HCT116 (cell line): ENCODE measurements at regions not wholly inside any gene's neighbourhood (a gene's known extent, or its start where the extent isn't known, plus 50 kb on each side); places are given as distances from the start of the nearest gene placed in this dataset.

Source experiments
- ATAC-seq: fragments of 200-7000 bp; cut with Tn5 transposase; 2 replicates; pipeline ENCODE4 v1.9.1; 2020; ENCODE audit warnings: mild to moderate bottlenecking, moderate library complexity
- BruUV-seq: library from RNA; stranded (reverse); fragments of 400-500 nt; replicated peaks from 2 replicates; lab custom pipeline; 2021; lab: Mats Ljungman, UMichigan
- CTCF ChIA-PET: fragments of 300-600 bp; sonication (Branson Sonifier 250); formaldehyde crosslinking; loops from one replicate; lab custom pipeline; 2021; ENCODE audit warnings: antibody characterized with exemption; lab: Charles Lee
- POLR2A ChIA-PET: fragments of 300-600, 350-600 bp; sonication (Branson Sonifier 250); formaldehyde crosslinking; loops from one replicate; lab custom pipeline; 2021; ENCODE audit warnings: antibody characterized with exemption; lab: Charles Lee
- RAD21 ChIA-PET, 2 experiments: fragments of 300-600 bp; sonication (Branson Sonifier 250); formaldehyde crosslinking; loops; one replicate each; lab custom pipeline; 2023; ENCODE audit warnings: low total read pairs in 2 of 2; ENCODE audit not compliant: uncharacterized antibody in 2 of 2, unreplicated experiment in 2 of 2, low non-redundant PET in 1 of 2; lab: Charles Lee
- DNase-seq: peaks from one replicate; pipeline ENCODE4 v3.0.0-alpha.2; 2010; ENCODE audit warnings: low read depth, low spot score
- H2AFZ ChIP-seq: fragments of 200-600 bp; shearing (Covaris generic), sonication (generic); 2 replicates; pipeline ENCODE4 v1.6.1; 2017; ENCODE audit warnings: low read depth, mixed run types, mixed read lengths, antibody characterized with exemption, low read length; ENCODE audit not compliant: poor library complexity, severe bottlenecking
- H3K27ac ChIP-seq: 2 replicates; pipeline ENCODE4 v1.5.1; 2012; ENCODE audit warnings: low read depth, low read length
- H3K27me3 ChIP-seq: fragments of 200-600 bp; sonication (generic); 2 replicates; pipeline ENCODE4 v1.6.1; 2016; ENCODE audit warnings: mixed run types, low read length, mixed read lengths; ENCODE audit not compliant: insufficient read depth
- H3K36me3 ChIP-seq, 2 experiments: fragments of 200-500 bp in 1 of 2; fragments of 200-600 bp in 1 of 2; sonication (Bioruptor generic) in 1 of 2; sonication (generic) in 1 of 2; 2 replicates each; pipeline versions ENCODE4 v1.5.1 to v1.6.1; 2014 to 2016; ENCODE audit warnings: low read length in 2 of 2, inconsistent platforms in 1 of 2, mixed read lengths in 1 of 2, mixed run types in 1 of 2; ENCODE audit not compliant: insufficient read depth in 2 of 2, control insufficient read depth in 1 of 2
- H3K4me1 ChIP-seq, 2 experiments: fragments of 200-600 bp in 1 of 2; sonication (generic) in 1 of 2; 2 replicates each; pipeline versions ENCODE4 v1.5.1 to v1.6.1; 2012 to 2017; ENCODE audit warnings: low read length in 2 of 2, inconsistent platforms in 1 of 2, mild to moderate bottlenecking in 1 of 2, mixed read lengths in 1 of 2, mixed run types in 1 of 2, moderate library complexity in 1 of 2; ENCODE audit not compliant: insufficient read depth in 2 of 2, control insufficient read depth in 1 of 2
- H3K4me2 ChIP-seq: fragments of 200-600 bp; sonication (generic); 2 replicates; pipeline ENCODE4 v1.6.1; 2017; ENCODE audit warnings: mixed run types, low read length, mixed read lengths
- H3K4me3 ChIP-seq, 2 experiments: fragments of 200-600 bp in 1 of 2; sonication (generic) in 1 of 2; replicated peaks in 1 of 2; 2 replicates each; pipeline ENCODE4 v1.5.1; 2011 to 2016; ENCODE audit warnings: low read length in 2 of 2, control low read depth in 1 of 2, low read depth in 1 of 2, mild to moderate bottlenecking in 1 of 2, mixed read lengths in 1 of 2, mixed run types in 1 of 2
- H3K79me2 ChIP-seq: fragments of 200-600 bp; sonication (generic); 2 replicates; pipeline ENCODE4 v1.6.1; 2017; ENCODE audit warnings: mild to moderate bottlenecking, mixed run types, low read length, moderate library complexity, mixed read lengths; ENCODE audit not compliant: insufficient read depth
- H3K9ac ChIP-seq: fragments of 200-600 bp; sonication (generic); 2 replicates; pipeline ENCODE4 v1.6.1; 2016; ENCODE audit warnings: low read length, mixed read lengths
- H3K9me2 ChIP-seq: fragments of 200-600 bp; sonication (generic), shearing (Covaris generic); 2 replicates; pipeline ENCODE4 v1.6.1; 2017; ENCODE audit warnings: mixed run types, mild to moderate bottlenecking, moderate library complexity; ENCODE audit not compliant: insufficient read depth
- H3K9me3 ChIP-seq, 2 experiments: fragments of 200-500 bp in 1 of 2; fragments of 200-600 bp in 1 of 2; sonication (Bioruptor generic) in 1 of 2; sonication (generic) in 1 of 2; 2 replicates each; pipeline ENCODE4 v1.6.1; 2014 to 2017; ENCODE audit warnings: low read length in 2 of 2, mixed read lengths in 2 of 2, inconsistent platforms in 1 of 2, low read depth in 1 of 2, mild to moderate bottlenecking in 1 of 2, mixed run types in 1 of 2, moderate library complexity in 1 of 2; ENCODE audit not compliant: control insufficient read depth in 1 of 2, insufficient read depth in 1 of 2
- H4K20me1 ChIP-seq: fragments of 200-600 bp; sonication (generic), shearing (Covaris generic); 2 replicates; pipeline ENCODE4 v1.6.1; 2017; ENCODE audit warnings: mixed run types, mild to moderate bottlenecking, moderate library complexity; ENCODE audit not compliant: insufficient read depth
- CBX3 ChIP-seq: IDR thresholded peaks from 2 replicates; pipeline ENCODE4 v1.6.1; 2012; ENCODE audit warnings: low read depth
- JUND ChIP-seq: IDR thresholded peaks from 2 replicates; pipeline ENCODE4 v1.6.1; 2012
- SIN3A ChIP-seq: IDR thresholded peaks from 2 replicates; pipeline ENCODE4 v1.6.1; 2012; ENCODE audit warnings: low read depth
- TCF7L2 ChIP-seq: IDR thresholded peaks from 2 replicates; pipeline ENCODE4 v1.7.0; 2011; ENCODE audit warnings: borderline replicate concordance, inconsistent platforms; ENCODE audit not compliant: insufficient read depth, insufficient read length; ENCODE audit errors: extremely low read depth
- ZFX ChIP-seq: fragments of 450-650 bp; IDR thresholded peaks from 2 replicates; pipeline ENCODE4 v1.6.1; 2017
- intact Hi-C: fragments of 100-400 bp; cut with micrococcal nuclease; formaldehyde crosslinking; loops from 2 replicates; pipeline ENCODE4 v1.10.0; 2022

GRCh38 chr5:71783891-71784290 is 64.8 kb downstream of the CARTPT start:
- Histone ChIP-seq H3K4me3 (no peak overlapping the region), H3K4me2 (no peak overlapping the region), H3K79me2 (no peaks in the 10 kb centered on the region), H3K9ac (no peak overlapping the region), H3K9me2 (no peaks in the 10 kb centered on the region), H3K9me3 (no peaks in the 10 kb centered on the region), H3K36me3 (no peaks in the 10 kb centered on the region), H4K20me1 (no peaks in the 10 kb centered on the region), H3K27ac (no peak overlapping the region), H3K4me1 (peaks cover 0 to 9% of the 10 kb centered on the region in 2 experiments; a peak in 1 of 4 replicates), H2AFZ (no peak overlapping the region), H3K27me3 (no peaks in the 10 kb centered on the region)
- ChIA-PET RAD21 (no interaction called here), POLR2A (interaction anchor here (1.6 to 1.7 kb wide), 2 partner anchors 139 to 524 kb away, joined by 3 to 5 read pairs; no protein-coding TSS in a partner anchor), CTCF (interaction anchor here (0.9 to 3.0 kb wide), 9 partner anchors 46 to 524 kb away, joined by 3 to 19 read pairs (median 5); no protein-coding TSS in a partner anchor)
- DNase-seq (no peak), ATAC-seq (no peak)
- TF ChIP-seq JUND, result no peak
- no peak for TF ChIP-seq TCF7L2
- no TSS peak for BruUV-seq
- intact Hi-C loops, result loop anchor here (1.0 to 5.0 kb wide), 6 partner anchors 234 to 538 kb away; partner anchors contain the start of genes MRPS27 and PTCD2

GRCh38 chr5:71786337-71787055 is 67.4 kb downstream of the CARTPT start:
- intact Hi-C loops, result no loop called here
- BruUV-seq, result no TSS peak
- ChIA-PET POLR2A (no interaction called here), RAD21 (no interaction called here), CTCF (no interaction called here)
- Histone ChIP-seq H3K4me2 (no peak overlapping the region), H3K27me3 (no peaks in the 10 kb centered on the region), H3K36me3 (no peaks in the 10 kb centered on the region), H3K9me2 (no peaks in the 10 kb centered on the region), H3K27ac (no peak overlapping the region), H3K79me2 (no peaks in the 10 kb centered on the region), H3K9ac (no peak overlapping the region), H3K9me3 (no peaks in the 10 kb centered on the region), H2AFZ (no peak overlapping the region), H3K4me1 (peaks cover 0 to 9% of the 10 kb centered on the region in 2 experiments; a peak in 1 of 4 replicates), H4K20me1 (no peaks in the 10 kb centered on the region), H3K4me3 (no peak overlapping the region)
- DNase-seq (no peak), ATAC-seq (no peak)
- TF ChIP-seq ZFX (no peak), CBX3 (no peak), SIN3A (no peak)
